Mucosa of descending colon (tissue), 3 donors: ENCODE measurements at regions not wholly inside any gene's neighbourhood (a gene's known extent, or its start where the extent isn't known, plus 50 kb on each side); places are given as distances from the start of the nearest gene placed in this dataset.

Experiments
- ATAC-seq: fragments of 200-7000 bp; cut with Tn5 transposase; one replicate; pipeline ENCODE4 v1.9.1; 2020; ENCODE audit warnings: mild to moderate bottlenecking, moderate library complexity
- DNase-seq, 3 donors: peaks; one replicate each; pipeline ENCODE4 v3.0.0-alpha.2; 2020
- H3K36me3 ChIP-seq: fragments of 200-600 bp; one replicate; pipeline ENCODE4 v1.8.0; 2021; ENCODE audit warnings: low read depth, mild to moderate bottlenecking
- H3K4me1 ChIP-seq: fragments of 200-600 bp; one replicate; pipeline ENCODE4 v1.8.0; 2021; ENCODE audit warnings: low read depth, mild to moderate bottlenecking
- H3K4me3 ChIP-seq: fragments of 200-600 bp; one replicate; pipeline ENCODE4 v1.8.0; 2021; ENCODE audit warnings: mild to moderate bottlenecking
- H3K9me3 ChIP-seq: fragments of 200-600 bp; one replicate; pipeline ENCODE4 v1.8.0; 2021; ENCODE audit warnings: mild to moderate bottlenecking
- intact Hi-C, 2 donors: fragments of 100-400 bp; cut with DNase I in 1 of 2; cut with micrococcal nuclease in 1 of 2; formaldehyde crosslinking; loops; one replicate each; pipeline versions ENCODE4 v1.11.0 to v1.11.1; 2022; cut with DNase I, micrococcal nuclease
- TF ChIP-seq, protein P1 (sequence below): fragments of 200-600 bp; IDR thresholded peaks from one replicate; pipeline ENCODE4 v1.8.0; 2022; ENCODE audit warnings: antibody characterized with exemption, mild to moderate bottlenecking
- donor health status: DM: no; HTN: no; CAD: no; lungs with moderate emphysema.
- donor health status: DM: no; HTN: no; CAD: no.
- donor health status: DM: no; HTN: yes; CAD: no.

DNA sequence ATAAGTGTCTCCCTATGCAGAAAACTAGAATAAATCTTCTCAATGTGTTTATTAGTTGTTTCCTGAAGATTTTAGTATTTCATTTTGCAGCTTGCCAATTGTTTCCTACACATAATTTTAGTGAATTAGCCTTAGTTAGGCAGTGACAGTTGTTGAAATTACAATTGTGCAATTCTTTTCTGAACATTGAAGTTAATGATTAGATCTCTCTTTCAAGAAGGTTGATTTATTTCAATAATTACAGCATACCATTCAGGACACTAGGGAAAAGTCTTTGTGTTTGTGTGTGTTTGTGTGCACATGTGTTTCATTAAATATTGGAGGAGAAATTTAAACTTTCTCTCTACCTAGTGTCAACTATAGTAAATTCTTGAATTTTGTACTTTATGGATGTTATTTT, 199.6 kb upstream of the MPDZ start:
- TF ChIP-seq, protein P1, sequence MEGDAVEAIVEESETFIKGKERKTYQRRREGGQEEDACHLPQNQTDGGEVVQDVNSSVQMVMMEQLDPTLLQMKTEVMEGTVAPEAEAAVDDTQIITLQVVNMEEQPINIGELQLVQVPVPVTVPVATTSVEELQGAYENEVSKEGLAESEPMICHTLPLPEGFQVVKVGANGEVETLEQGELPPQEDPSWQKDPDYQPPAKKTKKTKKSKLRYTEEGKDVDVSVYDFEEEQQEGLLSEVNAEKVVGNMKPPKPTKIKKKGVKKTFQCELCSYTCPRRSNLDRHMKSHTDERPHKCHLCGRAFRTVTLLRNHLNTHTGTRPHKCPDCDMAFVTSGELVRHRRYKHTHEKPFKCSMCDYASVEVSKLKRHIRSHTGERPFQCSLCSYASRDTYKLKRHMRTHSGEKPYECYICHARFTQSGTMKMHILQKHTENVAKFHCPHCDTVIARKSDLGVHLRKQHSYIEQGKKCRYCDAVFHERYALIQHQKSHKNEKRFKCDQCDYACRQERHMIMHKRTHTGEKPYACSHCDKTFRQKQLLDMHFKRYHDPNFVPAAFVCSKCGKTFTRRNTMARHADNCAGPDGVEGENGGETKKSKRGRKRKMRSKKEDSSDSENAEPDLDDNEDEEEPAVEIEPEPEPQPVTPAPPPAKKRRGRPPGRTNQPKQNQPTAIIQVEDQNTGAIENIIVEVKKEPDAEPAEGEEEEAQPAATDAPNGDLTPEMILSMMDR = no peak
- intact Hi-C loops = no loop called here
- no peak for DNase-seq
- peaks cover 3% of the 10 kb centered on the region for H3K9me3 ChIP-seq
- no peak for ATAC-seq
- no peaks in the 10 kb centered on the region for H3K36me3 ChIP-seq
- H3K4me3 ChIP-seq = no peak overlapping the region
- no peaks in the 10 kb centered on the region for H3K4me1 ChIP-seq

DNA sequence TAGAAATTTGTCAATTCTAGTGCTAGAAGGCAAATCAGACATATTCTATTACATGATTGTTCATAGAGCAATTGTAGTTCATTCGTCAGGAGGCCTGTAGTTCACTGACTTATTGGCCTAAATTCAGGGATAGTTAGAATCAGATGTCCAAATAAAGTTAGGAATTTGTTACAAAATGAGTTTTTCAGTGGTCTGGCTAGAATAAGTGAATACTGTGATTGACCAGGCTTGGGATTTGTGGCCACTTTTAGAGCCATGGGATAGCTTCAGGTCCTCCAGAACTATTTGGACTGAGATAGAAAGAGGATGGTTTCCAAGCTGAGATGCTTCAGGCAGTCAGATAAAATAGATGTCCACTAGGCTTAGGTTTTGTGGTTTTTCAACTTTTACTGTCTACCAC, 199.1 kb upstream of the MPDZ start:
- no peak for DNase-seq
- intact Hi-C loops = no loop called here

DNA sequence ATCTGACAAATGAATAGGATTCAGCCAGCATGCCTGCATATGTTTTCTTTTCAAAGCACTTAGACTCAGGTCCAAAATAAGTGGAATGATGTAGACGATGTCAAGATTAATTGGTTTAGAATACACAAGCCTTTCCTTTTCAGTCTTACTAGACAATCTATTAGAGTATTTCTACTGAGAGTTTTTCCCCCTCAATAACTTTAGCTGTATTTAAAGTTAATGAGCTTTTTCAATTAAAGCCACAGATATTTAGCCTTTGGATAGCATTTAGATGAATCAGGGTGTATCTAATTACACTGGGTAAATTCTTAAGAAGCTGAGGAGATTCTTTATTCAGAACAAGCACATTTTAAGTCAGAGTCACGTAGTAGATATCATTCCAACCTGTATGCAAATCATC, 198.7 kb upstream of the MPDZ start:
- H3K9me3 ChIP-seq = peaks cover 3% of the 10 kb centered on the region
- TF ChIP-seq, protein P1 = no peak
- intact Hi-C loops = no loop called here
- ATAC-seq (no peak), DNase-seq (no peak)
- H3K36me3 ChIP-seq = no peaks in the 10 kb centered on the region
- H3K4me1 ChIP-seq = no peaks in the 10 kb centered on the region
- H3K4me3 ChIP-seq = no peak overlapping the region

More for the DNA sequence above, 199.1 kb upstream of the MPDZ start:
- Histone ChIP-seq H3K9me3 (peaks cover 3% of the 10 kb centered on the region), H3K4me1 (no peaks in the 10 kb centered on the region), H3K36me3 (no peaks in the 10 kb centered on the region), H3K4me3 (no peak overlapping the region)
- no peak for ATAC-seq
- TF ChIP-seq, protein P1 = no peak

DNA sequence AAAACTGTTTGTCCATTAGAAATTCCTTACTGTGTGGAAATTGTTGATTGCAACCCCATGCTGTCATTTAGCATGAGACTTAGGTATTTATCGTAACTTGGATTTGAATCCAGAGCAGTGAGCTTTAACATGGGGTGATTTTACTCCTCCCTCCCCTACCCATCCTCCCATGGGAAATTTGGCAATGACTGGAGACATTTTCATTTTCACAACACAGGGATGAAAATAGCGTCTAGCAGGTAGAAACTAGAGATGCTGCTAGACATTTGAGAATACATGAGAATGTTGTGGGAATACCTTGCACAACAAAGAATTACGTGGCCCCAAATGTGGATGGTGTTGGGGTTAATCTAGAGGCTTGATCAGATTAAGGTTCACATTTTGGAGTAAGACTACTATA, 191.3 kb upstream of the MPDZ start:
- peaks cover 3% of the 10 kb centered on the region for H3K9me3 ChIP-seq
- intact Hi-C loops = no loop called here

DNA sequence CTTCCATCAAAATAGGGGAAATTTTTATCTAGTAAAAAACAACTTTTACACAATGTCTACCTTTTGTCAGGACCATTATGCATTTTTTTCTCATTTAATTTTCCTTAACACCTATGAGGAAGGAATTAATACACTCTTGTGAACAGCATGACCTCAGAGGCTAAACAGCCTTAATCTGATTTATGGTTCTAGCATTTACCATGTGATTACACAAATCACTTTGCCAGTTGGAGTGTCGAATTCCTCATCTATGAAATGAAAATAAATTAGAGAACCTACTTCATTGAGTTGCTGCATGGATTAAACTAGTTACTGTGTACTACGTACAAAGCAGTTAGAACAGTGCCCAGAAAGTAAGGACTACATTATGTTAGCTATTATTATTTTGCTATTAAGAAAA, 187.7 kb upstream of the MPDZ start:
- Histone ChIP-seq H3K9me3 (no peaks in the 10 kb centered on the region), H3K4me1 (no peaks in the 10 kb centered on the region), H3K36me3 (no peaks in the 10 kb centered on the region), H3K4me3 (no peak overlapping the region)
- TF ChIP-seq, protein P1 = no peak
- DNase-seq = no peak
- intact Hi-C loops = no loop called here
- no peak for ATAC-seq

More for the DNA sequence above, 191.3 kb upstream of the MPDZ start:
- no peak for DNase-seq
- no peak overlapping the region for H3K4me3 ChIP-seq
- no peaks in the 10 kb centered on the region for H3K4me1 ChIP-seq
- H3K36me3 ChIP-seq = no peaks in the 10 kb centered on the region
- TF ChIP-seq, protein P1 = no peak
- no peak for ATAC-seq

DNA sequence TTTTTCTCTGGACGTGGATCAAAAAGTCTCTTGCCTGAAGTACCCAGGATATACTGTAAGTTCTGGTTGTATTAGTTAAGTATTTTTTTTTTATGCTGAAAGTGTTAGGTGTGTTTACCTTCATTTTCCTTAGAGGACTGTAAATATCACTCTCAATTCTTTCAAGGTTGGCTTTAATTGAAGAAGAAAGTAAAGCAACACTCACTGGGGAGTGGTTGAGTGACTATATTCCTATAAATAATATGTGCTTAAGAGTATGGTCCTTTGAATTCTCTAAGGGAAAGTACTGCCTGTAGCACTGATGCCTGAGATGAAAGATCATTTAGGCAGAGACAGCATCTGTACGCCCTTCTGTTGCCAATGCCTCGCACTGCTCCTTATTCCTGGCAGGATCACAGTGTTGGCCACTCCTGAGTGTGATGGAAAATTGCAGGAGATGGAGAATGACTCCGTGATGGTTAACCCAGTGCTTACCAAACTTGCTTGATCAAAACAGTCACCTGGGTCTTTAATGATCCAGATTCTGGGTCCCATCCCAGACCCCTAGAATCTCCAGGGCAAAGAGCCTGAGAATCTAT, 182.0 kb upstream of the MPDZ start:
- H3K4me1 ChIP-seq = no peaks in the 10 kb centered on the region
- no peak overlapping the region for H3K4me3 ChIP-seq
- no peaks in the 10 kb centered on the region for H3K9me3 ChIP-seq
- no peaks in the 10 kb centered on the region for H3K36me3 ChIP-seq
- intact Hi-C loops = no loop called here
- TF ChIP-seq, protein P1 = no peak
- DNase-seq (no peak), ATAC-seq (no peak)
